Fibroblast of lung (primary cell): ENCODE measurements at regions not wholly inside any gene's neighbourhood (a gene's known extent, or its start where the extent isn't known, plus 50 kb on each side); places are given as distances from the start of the nearest gene placed in this dataset.

Source experiments
- EZH2 ChIP-seq: IDR thresholded peaks from 2 replicates; pipeline ENCODE4 v1.5.1; 2012; ENCODE audit warnings: low read length, control low read depth, mild to moderate bottlenecking; ENCODE audit errors: missing control alignments
- TF ChIP-seq, protein P1 (sequence below), 2 donors: IDR thresholded peaks in 1 of 2; conservative IDR thresholded peaks in 1 of 2; 1 replicate in 1 of 2; 2 replicates in 1 of 2; pipeline ENCODE4 v1.5.1; 2011 to 2012; ENCODE audit warnings: low read length in 2 of 2, control low read depth in 1 of 2, inconsistent platforms in 1 of 2, low read depth in 1 of 2, mild to moderate bottlenecking in 1 of 2

DNA sequence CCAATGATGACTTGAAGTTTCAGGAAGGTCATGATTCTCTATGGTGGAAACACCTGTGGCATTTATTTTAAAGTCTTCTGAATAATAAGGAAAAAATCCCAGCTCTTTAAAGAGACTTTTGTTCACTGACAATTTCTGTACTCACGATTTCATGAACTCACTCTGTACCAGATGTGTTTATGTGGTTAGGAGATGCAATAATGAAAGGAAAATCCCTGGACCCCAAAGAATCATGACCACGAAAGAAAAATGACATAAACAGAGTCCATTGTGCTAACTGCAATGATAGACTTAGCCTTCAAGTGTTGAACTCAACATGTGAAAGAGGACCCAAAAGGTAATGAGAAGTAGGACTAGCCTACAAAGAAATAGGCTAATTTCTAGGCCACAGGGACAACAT is 947.5 kb downstream of the CDH11 start:
- TF ChIP-seq, protein P1, sequence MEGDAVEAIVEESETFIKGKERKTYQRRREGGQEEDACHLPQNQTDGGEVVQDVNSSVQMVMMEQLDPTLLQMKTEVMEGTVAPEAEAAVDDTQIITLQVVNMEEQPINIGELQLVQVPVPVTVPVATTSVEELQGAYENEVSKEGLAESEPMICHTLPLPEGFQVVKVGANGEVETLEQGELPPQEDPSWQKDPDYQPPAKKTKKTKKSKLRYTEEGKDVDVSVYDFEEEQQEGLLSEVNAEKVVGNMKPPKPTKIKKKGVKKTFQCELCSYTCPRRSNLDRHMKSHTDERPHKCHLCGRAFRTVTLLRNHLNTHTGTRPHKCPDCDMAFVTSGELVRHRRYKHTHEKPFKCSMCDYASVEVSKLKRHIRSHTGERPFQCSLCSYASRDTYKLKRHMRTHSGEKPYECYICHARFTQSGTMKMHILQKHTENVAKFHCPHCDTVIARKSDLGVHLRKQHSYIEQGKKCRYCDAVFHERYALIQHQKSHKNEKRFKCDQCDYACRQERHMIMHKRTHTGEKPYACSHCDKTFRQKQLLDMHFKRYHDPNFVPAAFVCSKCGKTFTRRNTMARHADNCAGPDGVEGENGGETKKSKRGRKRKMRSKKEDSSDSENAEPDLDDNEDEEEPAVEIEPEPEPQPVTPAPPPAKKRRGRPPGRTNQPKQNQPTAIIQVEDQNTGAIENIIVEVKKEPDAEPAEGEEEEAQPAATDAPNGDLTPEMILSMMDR (conservative IDR thresholded peaks at IDR 0.05 in 1 of 2, IDR thresholded peaks at IDR 0.05 in 1 of 2; ENCODE audit: low read depth in 1 of 2, low read length in 2 of 2), result no peak
- no peak for TF ChIP-seq EZH2
